Urinary bladder (tissue), 3 donors: ENCODE measurements at regions not wholly inside any gene's neighbourhood (a gene's known extent, or its start where the extent isn't known, plus 50 kb on each side); places are given as distances from the start of the nearest gene placed in this dataset.

Experiments
- DNase-seq: peaks from one replicate; pipeline ENCODE4 v3.0.0-alpha.2; 2015; ENCODE audit errors: extremely low spot score
- H3K27ac ChIP-seq: one replicate; pipeline ENCODE4 v1.5.1; 2013; ENCODE audit warnings: low read depth, mild to moderate bottlenecking, moderate library complexity
- H3K36me3 ChIP-seq: one replicate; pipeline ENCODE4 v1.6.1; 2013; ENCODE audit warnings: mild to moderate bottlenecking, moderate library complexity; ENCODE audit not compliant: insufficient read depth
- H3K4me1 ChIP-seq: one replicate; pipeline ENCODE4 v1.6.1; 2013; ENCODE audit warnings: mild to moderate bottlenecking, moderate library complexity; ENCODE audit not compliant: insufficient read depth
- H3K4me3 ChIP-seq: one replicate; pipeline ENCODE4 v1.5.1; 2013; ENCODE audit warnings: low read depth, low read length
- WGBS: extraction: QIAGEN DNeasy Blood & Tissue Kit; methylation state at CpG from one replicate; pipeline ENCODE4 v1.1.7; 2013; 5-methylcytosine and 5-hydroxymethylcytosine counted together
- donor health status: healthy with polysubstance abuse.
- donor health status: healthy.

DNA sequence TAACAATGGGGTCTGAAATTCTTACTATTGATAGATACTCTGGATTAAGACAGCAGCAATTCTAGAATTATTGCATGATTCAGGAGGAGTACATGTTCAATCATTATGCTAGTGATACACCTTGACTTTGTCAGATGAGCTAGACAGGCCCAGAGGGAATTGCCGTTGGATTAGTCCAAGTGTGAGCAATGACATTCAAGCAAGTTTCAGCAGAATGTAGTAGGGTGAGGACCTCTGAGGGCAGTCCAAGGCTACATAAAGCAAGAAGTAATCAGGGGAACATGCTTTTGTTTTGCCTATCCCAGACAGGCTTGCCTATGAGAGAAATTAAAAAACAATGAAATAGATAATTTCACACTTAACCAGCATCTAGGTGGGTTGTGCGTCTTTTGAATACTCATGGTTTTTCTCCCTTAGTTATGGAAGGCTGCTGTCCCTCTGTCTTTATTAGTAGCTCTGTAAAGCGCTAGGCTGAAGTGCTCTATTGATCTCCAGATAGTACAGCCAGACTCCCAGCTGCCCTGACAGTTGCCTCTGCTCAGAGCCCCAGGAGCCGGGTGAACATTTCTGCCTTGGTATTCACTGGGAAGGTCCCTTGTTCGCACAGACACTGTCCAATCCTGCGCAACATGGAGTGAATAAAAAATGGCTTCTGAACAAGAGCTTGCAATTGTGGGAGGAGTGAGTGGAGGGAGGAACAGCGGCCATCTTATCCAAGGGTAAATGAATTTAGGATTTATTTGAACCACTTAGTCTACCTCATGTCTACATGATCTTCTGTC, 316.6 kb upstream of the ONECUT1 start:
- no peak for DNase-seq
- Histone ChIP-seq H3K4me1 (no peaks in the 10 kb centered on the region), H3K4me3 (no peak overlapping the region), H3K36me3 (no peaks in the 10 kb centered on the region), H3K27ac (no peak overlapping the region)
- WGBS, result 77% methylated on average over 7 of the region's 7 CpGs

DNA sequence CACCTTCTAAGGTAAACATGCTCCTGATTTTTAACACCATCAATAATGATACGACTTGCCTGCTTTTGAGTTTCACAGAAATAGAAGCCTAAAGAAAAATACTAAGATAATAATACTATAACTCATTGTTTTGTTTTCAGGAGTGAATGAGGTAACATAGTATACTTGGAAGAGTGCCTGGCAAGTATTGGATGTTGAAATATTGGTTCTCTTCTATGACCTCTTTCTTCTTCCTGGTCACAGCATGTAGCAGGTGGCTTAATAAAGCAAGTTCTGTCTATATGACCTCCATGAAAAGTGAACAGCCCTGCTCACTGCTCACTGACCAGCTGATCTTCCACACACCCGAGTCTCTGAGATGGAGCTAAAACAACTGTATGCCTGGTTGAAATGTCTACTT, 312.3 kb upstream of the ONECUT1 start:
- WGBS, result 64% methylated on average over 2 of the region's 2 CpGs
- Histone ChIP-seq H3K4me3 (no peak overlapping the region), H3K36me3 (no peaks in the 10 kb centered on the region), H3K27ac (no peak overlapping the region), H3K4me1 (no peaks in the 10 kb centered on the region)
- DNase-seq, result no peak

DNA sequence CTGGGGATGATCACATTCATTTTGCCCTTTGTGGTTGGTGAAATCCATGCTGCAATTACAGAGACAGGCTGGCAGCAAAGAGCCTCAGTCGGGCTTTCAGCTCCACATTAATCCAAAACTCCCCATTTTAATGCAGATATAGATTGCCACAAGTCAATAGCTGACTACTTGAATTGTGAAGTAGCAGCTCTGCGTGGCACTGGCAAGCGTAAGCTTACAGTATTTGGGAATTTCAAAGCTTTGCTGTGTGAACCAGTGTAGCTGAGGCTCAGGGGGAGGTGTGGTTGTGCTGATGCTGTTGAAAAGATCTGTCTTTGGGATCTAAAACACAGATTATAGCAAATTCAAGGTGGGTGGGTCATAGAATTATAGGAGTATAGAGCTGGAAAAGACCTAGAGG, 290.3 kb upstream of the ONECUT1 start:
- Histone ChIP-seq H3K4me1 (no peaks in the 10 kb centered on the region), H3K4me3 (no peak overlapping the region), H3K36me3 (no peaks in the 10 kb centered on the region), H3K27ac (no peak overlapping the region)
- WGBS, result 48% methylated on average over 3 of the region's 3 CpGs
- no peak for DNase-seq

DNA sequence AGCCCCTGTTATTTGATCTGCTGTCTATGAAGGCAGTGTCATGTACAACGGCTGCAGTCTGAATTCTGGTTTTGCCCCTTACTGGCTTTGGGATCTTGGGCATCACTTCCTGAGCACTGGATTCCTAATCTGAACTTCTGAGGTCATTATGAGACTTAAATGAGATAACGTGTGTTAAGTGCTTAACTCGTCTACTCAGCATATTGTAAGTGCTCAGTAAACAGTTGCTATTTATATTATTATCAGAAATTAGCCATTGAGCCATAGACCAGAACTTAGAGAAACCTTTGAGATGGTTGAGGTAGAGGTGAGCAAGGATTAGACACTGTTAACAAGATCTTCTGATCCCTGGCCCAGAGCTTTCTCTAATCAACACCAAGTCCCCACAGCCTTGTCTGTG, 284.1 kb upstream of the ONECUT1 start:
- Histone ChIP-seq H3K27ac (no peak overlapping the region), H3K4me1 (no peaks in the 10 kb centered on the region), H3K36me3 (no peaks in the 10 kb centered on the region), H3K4me3 (no peak overlapping the region)
- 39% methylated on average over 3 of the region's 3 CpGs for WGBS
- no peak for DNase-seq

DNA sequence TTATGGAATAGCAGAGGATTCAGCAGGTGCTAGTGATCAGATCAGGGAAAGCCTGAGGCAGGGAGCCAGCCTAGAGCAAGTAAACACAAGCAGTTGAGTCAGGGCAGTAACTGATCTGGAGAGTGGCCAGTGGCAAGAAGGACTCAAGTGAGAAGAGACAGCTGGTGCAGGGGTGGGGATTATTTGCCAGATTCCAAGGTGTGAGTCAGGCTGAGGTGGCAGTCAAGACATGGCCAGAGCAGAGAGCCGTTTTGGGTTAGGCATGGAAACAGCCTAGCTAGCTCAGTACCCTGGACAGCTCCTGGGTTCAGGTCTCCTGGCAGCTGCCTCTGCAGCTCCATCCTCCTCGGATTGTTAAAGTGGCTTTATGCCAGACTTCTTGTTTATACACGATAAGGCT, 281.9 kb upstream of the ONECUT1 start:
- no peaks in the 10 kb centered on the region for H3K4me1 ChIP-seq
- DNase-seq, result peak; percentile 5

DNA sequence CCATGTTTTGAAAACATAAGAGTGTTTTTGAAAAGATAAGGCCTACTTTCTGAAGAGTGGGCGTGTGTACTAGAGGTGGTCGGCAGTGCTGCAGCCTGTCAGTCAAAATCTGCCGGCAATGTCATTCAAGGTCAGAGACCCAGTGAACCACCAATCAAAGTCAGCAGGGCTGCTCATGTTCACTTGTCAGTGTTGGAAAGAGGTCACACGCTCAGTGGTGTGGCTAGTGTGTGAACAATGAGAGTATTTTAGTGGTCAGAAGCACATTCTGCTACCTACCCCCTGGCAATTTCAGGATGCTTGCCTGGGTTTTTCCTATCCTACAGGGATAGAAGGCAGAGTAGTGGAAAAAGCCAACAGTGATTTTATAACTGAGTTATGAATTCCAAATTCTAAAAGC, 278.5 kb upstream of the ONECUT1 start:
- no peak for DNase-seq
- 68% methylated on average over 4 of the region's 4 CpGs for WGBS
- no peak overlapping the region for H3K27ac ChIP-seq
- no peaks in the 10 kb centered on the region for H3K4me1 ChIP-seq
- no peak overlapping the region for H3K4me3 ChIP-seq
- H3K36me3 ChIP-seq, result no peaks in the 10 kb centered on the region

More for the DNA sequence above, 281.9 kb upstream of the ONECUT1 start:
- WGBS, result 4% methylated on average over 3 of the region's 3 CpGs
- Histone ChIP-seq H3K27ac (no peak overlapping the region), H3K4me3 (no peak overlapping the region), H3K36me3 (no peaks in the 10 kb centered on the region)

DNA sequence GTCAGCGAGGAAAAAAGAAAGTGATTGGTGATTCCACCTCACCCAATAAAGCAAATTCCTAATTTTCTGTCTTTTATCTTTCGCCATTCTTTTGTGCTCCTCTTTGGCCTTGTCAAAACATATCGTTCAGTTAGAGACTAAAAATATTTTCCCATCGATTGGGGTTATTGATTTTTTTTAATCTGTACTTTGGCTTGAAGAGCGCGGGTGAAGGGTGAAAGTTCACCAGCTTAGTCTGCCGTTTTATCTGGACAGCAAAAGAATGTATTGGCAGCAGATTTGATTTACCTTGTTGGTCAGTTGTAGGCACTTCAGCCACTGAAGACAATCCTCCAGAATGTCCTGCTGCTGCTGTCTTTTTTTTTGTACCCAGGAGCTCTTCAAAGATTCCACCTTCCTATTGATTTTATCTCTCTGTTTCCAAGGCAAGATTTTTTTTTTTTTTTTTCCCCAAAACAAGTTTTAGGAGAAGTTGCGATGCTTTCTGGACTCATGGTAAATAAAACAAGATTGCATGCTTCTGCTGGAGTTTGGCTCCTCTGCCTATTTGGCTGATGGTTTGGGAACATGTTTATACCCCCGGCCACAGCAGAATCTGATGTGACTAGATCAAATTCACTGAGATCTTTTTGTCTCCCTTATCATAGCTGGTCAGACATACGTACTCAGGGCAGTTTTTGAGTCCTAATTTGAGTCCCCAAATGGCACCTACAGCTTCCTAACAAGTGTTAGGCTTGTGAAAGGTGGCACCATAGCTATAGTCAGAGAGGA, 269.3 kb upstream of the ONECUT1 start:
- 81% methylated on average over 10 of the region's 10 CpGs for WGBS
- no peak overlapping the region for H3K4me3 ChIP-seq
- H3K36me3 ChIP-seq, result no peaks in the 10 kb centered on the region
- H3K4me1 ChIP-seq, result no peaks in the 10 kb centered on the region
- H3K27ac ChIP-seq, result no peak overlapping the region
- DNase-seq, result no peak

DNA sequence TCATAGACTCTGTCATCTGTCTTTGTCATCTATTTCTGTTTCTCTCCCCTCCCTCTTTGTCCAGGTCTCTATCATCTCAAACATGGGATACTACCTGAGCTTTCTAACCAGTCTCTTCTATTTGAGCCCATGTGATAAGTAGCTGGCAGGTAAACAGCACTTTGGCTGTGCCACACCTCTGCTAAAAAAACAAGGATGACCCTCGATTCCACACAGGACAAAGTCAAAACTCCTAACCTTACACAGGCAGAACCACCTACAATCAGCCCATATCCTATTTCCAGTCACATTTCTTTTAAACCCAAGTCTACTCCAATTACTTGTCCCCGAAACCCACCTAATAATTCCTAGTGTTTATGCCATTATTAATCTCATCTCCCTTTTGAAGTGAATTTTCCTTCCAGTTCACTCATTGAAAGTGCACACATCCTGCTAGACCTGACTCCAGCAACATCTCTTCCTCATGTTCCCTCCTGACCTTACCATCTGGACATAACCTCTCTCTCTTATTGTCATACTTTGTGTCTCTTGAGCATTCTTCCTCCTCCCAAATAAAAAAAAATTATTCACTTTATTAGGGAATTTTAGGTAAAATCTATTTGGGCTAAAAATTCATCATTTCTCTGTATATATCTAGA, 256.1 kb upstream of the ONECUT1 start:
- H3K27ac ChIP-seq, result no peak overlapping the region
- no peak for DNase-seq
- WGBS, result 52% methylated on average over 2 of the region's 2 CpGs

DNA sequence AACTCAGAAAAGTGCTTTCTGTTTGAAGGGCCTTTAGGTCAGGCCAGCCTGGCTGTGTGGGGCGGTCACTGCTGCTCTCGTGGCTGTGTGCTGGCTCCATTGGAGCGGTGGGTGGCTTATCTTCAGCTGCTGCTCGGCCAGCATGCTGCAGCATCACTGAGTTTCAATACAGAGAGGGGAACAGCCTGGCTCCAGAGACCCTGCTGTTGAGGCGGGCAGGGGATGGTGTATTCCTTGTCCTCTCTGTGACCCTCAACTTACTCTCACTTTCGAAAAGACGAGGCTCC, 248.5 kb upstream of the ONECUT1 start:
- no peak overlapping the region for H3K4me3 ChIP-seq
- WGBS, result 58% methylated on average over 7 of the region's 7 CpGs
- no peaks in the 10 kb centered on the region for H3K4me1 ChIP-seq
- no peaks in the 10 kb centered on the region for H3K36me3 ChIP-seq
- DNase-seq, result no peak
- no peak overlapping the region for H3K27ac ChIP-seq

More for the DNA sequence above, 256.1 kb upstream of the ONECUT1 start:
- Histone ChIP-seq H3K4me3 (no peak overlapping the region), H3K4me1 (no peaks in the 10 kb centered on the region), H3K36me3 (no peaks in the 10 kb centered on the region)

DNA sequence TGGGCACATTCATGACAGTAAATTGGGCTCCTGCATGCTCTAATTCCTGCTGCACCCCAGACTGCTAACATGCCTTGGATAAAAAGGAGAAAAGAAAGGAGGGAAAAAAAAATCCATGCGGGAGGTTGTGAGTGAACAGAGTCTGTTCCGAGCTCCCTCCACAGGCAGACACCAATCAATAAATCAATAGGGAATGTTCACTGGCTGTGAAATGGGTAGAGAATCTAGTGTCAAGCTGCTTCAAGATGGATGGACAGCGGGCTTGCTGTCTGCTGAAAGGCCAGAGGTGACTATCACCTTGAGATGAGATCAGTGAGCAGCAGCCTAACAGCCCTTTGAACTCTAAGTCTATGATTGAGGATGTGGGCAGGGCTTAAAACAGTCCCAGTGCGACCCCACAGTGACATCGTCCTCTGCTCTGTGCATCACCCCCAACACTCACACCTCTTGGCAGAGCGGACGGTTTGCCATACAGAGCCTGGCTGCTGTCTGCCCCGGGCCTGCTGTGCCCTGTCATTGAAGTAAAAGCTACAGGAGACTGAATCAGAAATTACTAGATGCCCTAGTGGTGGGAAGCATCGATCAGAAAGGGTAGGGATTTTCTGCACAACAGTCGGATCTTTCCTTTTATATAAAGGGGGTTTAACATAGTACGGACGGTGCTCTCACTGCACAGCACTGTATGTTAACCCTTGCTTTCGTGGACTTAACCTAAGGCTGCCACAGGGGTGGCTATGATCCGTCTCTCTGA, 247.9 kb upstream of the ONECUT1 start:
- 44% methylated on average over 14 of the region's 14 CpGs for WGBS
- no peak overlapping the region for H3K27ac ChIP-seq

DNA sequence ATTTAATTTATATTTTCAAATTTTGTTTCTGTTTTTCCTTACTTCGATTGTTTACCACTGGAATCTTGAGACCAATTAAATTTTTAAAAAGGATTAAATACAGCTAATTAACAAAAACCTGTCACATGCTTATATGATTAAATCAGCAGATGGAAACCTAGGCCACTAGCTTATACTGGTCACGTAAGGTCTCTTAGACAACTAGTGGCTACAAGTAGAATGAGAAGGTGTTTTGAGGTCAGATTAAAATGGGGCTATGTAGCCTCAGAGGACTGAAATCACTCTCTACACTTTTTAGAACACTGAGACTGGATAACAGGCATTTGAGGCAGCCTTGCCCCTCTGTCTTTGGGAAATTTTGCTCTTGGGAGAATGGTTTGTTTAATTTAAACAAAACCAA, 246.5 kb upstream of the ONECUT1 start:
- H3K4me1 ChIP-seq, result no peaks in the 10 kb centered on the region
- WGBS, result 63% methylated on average over 2 of the region's 2 CpGs
- H3K36me3 ChIP-seq, result no peaks in the 10 kb centered on the region
- no peak overlapping the region for H3K27ac ChIP-seq
- no peak overlapping the region for H3K4me3 ChIP-seq
- no peak for DNase-seq

More for the DNA sequence above, 247.9 kb upstream of the ONECUT1 start:
- no peak overlapping the region for H3K4me3 ChIP-seq
- no peaks in the 10 kb centered on the region for H3K4me1 ChIP-seq
- no peak for DNase-seq
- H3K36me3 ChIP-seq, result no peaks in the 10 kb centered on the region

DNA sequence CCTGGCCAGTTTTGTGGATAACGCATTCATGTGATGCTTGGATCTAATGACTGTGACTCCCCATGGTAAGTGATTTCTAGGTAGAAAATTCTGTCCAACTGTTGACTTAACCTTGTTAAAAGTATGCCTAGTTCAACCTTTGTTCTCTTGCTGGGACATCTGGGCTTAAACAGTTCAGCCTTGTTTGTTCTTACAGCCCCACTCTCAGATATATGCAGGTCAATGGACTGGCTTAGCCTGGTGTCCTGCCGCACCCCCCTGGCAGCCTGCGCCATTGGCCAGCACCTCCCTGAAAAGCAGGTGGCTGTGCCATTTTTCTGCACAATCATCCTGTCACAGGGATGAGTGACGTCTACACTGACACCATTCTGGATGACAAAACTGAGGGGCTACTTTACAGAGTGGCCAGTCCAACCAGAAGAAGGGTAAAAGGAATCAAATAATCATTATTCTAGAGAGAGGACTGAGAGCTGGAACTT, 244.7 kb upstream of the ONECUT1 start:
- H3K4me3 ChIP-seq, result no peak overlapping the region
- WGBS, result 87% methylated on average over 4 of the region's 4 CpGs
- no peak for DNase-seq
- no peaks in the 10 kb centered on the region for H3K36me3 ChIP-seq
- H3K27ac ChIP-seq, result no peak overlapping the region
- no peaks in the 10 kb centered on the region for H3K4me1 ChIP-seq

DNA sequence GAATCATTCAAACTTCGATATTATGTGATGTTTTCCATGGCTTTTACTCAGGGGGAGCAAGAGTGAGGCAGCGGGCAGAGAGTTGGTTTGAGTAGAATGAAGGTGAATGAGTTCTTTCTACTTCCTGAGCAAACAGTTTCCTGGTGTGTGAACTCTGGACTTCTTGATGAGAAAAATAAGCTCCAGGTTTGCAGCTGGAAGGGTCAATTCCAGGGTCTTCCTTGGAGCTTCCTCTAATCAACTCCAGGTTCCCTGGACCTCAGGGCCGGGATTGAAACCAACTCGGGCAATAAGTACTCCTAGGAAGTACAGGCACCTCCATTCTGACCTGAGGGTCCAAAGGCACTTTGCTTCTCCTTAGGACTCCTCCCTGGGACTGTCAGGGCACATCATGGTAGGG, 243.6 kb upstream of the ONECUT1 start:
- no peak overlapping the region for H3K27ac ChIP-seq
- H3K4me1 ChIP-seq, result no peaks in the 10 kb centered on the region
- WGBS, result 71% methylated on average over 4 of the region's 4 CpGs
- no peaks in the 10 kb centered on the region for H3K36me3 ChIP-seq
- no peak overlapping the region for H3K4me3 ChIP-seq
- DNase-seq, result no peak
